DND-41 (cell line): ENCODE measurements at regions not wholly inside any gene's neighbourhood (a gene's known extent, or its start where the extent isn't known, plus 50 kb on each side); places are given as distances from the start of the nearest gene placed in this dataset.

Experiments
- CTCF ChIP-seq: IDR thresholded peaks from 2 replicates; pipeline ENCODE4 v1.5.1; 2012; ENCODE audit warnings: borderline replicate concordance, low read length, moderate library complexity, mild to moderate bottlenecking; ENCODE audit not compliant: poor library complexity, severe bottlenecking; ENCODE audit errors: extremely low read depth
- EZH2 ChIP-seq: IDR thresholded peaks from 3 replicates; pipeline ENCODE4 v1.6.1; 2012; ENCODE audit warnings: borderline replicate concordance, low read depth, mild to moderate bottlenecking, moderate library complexity, low read length, inconsistent platforms; ENCODE audit not compliant: severe bottlenecking

- TF ChIP-seq CTCF (no peak), EZH2 (no peak)
These were observed 625.7 kb upstream of the PCDH9 start for GRCh38 chr13:67855741-67856238.
